ENCODE measurements at regions not wholly inside any gene's neighbourhood (a gene's known extent, or its start where the extent isn't known, plus 50 kb on each side); places are given as distances from the start of the nearest gene placed in this dataset.
A peak's percentile ranks its signal among the peaks of the same experiment; 100 is the strongest.

DNA sequence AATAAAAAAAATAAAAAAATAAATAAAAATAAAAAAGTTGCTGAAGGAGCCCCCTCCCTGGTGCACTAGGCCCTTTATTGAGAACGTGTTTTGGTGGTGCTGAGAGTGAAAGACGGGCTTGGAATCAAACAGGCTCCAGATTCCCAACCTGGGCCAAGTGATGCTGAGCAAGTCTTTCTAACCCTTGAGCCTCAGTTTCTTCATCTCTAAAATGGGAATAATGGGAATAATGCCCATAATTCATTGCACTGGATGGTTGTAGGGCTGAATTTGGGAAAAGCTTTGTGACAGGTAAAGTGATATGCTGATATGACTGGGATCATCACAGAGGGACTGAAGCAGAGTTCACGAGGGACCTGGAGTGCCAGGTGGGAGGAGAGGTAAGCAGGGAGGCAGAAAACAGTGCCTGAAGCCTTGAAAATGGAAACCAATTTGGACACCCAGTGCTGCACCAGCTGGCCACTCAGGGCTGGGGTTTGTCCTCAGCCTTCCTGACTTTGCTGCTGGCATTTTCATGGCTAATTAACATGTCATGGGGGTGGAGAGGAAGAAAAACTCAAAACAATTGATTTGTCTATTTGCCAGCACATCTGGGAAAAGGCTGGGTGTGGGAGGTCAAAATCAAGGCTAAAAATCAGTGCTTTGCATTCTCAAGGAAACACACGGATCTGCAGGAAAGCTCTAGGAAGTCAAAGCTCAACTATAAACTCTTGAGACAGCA, 241.3 kb downstream of the LOXHD1 start:
- no peak for DNase-seq

DNA sequence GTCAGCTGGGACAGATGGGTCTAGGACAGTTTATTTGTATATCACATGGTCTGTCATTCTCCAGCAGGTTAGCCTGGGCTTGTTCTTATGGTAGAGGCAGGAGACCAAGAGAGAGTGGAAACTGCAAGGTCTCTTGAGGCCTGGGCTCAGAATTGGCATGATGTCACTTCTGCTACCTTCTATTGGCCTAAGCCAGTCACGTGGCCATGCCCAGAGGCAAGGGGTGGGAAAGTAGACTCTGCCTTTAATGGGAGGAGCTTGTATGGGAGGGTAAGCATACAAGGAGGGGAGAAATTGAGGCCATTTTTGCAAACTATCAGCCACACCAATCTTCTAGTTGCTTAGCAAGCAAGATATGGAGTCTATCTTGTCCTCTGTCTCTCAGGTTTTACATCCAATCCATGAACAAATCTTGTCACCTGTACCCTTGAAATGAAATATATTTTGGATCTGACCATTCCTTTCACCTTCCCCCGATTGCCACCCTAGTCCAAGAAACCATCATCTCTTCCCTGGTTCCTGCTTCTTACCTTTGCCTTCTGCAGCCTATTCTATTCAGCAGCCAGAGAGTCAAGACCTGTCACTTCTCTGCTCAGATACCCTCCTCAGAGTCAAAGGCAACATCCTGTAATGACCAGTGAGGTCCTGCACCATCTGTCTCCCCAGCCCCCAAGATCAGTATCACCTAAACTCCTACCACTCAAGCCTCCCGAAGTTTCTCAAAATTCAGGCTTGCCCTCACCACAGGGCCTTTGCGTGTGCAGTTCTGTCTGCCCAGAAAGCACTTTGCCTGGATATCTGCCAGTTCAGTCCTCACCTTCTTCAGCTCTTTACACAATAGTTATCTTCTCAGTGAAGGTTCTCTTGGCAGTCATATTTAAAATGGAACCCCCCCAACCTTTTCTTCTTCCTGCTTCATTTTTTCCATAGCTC, 240.0 kb downstream of the LOXHD1 start:
- no peak for DNase-seq

DNA sequence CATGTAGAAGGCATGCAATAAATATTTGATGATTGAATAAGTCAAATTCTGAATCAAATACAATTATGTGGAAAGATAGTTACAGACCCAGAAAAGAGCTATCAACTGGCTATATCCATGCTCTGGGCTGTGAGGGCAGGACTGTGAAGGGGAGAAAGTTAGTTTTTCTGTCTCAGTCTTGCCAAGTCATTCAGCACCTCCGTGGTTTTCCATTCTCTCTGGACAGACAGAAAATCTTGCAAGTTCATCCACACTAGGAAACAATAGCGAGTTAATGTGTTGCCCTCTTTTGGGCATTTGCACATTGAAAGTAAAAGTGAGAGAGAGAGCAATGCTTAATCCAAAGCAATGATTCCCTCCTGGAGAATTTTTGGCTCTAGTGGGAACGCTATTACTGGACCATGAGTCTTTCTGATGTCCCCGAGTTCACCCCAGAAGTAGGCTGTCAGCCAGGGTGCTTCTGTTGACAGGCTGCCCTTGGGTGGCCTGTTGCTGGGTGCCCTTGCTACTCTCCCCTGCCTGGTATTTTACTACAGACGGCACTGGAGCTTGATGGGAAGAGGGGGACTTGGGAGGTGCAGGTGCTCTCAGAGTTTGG, 238.3 kb downstream of the LOXHD1 start:
- DNase-seq = no peak

DNA sequence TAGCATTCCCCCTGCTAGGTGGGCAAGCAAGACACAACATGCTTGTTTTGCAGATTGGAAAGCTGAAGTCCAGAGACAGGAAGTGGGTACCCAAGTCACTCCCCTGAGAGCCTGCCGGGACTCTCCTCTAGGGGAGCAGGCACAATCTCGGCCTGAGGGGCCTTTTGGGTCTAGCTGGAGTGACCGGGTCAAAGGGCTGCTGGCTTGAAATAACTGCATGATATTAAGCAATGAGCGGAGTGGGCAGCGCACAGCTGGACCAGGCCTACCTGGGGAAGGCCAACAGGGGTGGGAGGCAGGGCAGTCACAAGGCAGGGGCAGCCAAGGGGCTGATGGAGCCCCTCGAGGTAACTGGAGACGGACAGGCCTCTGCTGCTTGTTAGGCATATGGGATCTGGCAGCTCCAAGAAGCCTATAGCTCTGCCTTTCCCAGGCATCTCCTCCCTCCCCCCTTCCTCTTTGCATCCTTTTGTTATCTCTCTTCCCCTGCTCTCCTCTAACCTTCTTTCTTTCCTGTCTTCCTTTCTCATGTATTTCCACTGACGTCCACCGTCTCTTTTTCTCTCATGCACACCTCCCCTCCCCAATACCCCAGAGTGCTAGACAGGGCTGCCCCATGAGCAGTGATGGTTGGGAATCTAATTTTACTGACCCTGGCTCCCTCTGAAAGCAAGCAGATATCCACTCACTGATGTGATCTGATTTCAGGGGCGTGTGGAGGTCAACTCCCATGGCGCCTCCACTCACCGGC, 237.5 kb downstream of the LOXHD1 start:
- peak; percentile 19 for DNase-seq

DNA sequence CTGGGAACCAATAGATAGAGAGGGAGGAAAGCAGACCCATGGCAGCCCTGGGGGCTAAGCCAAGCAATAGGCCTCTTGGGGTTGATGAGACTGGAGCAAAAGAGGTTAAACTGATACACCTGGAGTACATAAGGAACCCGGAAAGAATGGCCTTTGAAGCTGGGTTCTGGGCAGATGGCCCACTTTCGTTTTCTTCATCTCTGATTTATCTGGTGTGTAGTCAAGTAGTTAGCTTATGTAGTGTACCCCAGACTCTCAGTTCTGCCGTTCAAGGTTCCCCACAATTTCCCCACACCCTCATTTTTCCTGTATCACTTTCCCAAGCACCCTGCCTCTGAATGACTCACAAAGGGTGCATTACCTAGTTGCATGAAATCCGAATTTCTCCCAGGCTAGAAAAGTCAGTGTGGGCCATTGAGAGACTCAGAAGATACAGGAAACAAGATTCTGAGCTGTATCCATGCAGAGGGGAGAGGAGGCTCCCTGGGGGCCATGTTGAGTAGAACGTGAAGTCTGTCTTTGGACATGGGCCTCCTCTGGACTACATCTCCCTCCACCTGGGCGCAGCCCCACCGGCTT, 235.0 kb downstream of the LOXHD1 start:
- DNase-seq = peak; percentile 6

DNA sequence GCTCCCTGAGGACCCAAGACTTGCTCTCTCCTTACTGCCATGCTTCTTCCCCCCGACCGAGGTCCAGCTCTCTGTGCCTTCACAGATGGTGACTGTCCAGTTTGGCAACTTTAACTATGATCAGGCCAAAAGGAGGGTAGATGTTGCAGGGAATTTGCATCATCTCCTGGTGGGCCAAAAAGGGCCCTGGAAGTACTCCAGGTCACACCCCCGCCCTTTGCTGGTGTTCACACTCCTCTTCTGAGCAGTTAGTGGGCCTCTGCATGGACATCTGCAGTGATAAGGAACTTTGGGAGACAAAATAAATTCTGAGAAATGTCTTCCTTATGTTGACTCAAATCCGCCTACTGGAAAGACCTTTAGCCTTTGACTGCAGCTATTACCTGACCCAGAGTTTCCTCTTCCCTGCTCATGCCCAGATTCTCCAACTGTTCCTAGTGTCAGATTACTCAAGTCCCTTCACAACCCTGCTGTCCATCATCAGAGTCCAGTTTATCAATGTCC, 234.4 kb downstream of the LOXHD1 start:
- DNase-seq = peak; percentile 12

DNA sequence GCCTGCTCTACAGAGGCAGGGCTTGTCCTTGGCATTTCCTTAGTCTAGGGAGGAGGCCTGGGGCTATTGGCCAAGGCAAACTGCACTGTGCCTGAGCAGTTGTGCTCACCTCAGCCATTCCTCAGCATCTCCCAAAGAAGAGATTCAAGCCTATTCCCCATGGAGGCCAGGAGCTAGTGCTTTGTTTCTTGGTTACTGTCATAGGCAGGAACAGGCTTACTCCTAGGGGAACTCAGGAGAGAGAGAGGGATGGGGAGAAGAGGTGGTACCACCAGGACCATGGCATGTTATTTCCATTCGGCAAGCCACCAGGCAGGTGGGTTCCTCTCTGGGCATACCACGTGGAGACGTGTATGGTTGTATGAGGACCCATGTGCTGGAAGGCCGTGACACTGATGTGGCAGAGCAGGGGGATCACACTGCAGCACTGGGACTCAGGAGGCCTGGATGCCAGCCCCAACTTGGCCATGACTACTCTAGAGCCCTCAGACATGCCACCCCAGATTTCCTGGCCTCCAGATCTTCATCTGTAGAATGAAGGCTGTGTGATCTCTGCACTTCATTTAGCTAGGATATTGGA, 233.7 kb downstream of the LOXHD1 start:
- peak; percentile 5 for DNase-seq

DNA sequence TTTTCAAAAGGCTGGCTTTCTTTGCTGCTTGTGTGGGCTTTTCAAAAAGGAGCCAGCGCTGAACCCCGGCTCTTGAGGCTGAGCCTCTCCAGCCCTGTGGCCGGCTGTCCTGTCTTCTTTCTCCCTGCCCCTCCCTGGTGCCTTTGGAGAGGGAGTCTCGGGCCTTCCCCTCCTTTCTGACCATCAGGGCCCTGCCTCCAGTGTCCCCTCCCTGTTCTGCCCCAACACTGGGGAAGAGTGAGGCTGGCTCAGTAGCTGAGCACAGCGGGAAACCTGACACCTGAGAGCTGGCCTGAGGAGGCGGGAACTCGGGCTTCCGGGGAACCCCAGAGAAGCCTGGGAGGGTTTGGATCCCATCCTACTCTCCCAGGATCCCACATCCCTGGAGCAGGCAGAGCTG, 232.1 kb downstream of the LOXHD1 start:
- DNase-seq = no peak

GRCh38 chr18:46425511-46425910, 231.5 kb downstream of the LOXHD1 start:
- DNase-seq = peak; percentile 7

DNA sequence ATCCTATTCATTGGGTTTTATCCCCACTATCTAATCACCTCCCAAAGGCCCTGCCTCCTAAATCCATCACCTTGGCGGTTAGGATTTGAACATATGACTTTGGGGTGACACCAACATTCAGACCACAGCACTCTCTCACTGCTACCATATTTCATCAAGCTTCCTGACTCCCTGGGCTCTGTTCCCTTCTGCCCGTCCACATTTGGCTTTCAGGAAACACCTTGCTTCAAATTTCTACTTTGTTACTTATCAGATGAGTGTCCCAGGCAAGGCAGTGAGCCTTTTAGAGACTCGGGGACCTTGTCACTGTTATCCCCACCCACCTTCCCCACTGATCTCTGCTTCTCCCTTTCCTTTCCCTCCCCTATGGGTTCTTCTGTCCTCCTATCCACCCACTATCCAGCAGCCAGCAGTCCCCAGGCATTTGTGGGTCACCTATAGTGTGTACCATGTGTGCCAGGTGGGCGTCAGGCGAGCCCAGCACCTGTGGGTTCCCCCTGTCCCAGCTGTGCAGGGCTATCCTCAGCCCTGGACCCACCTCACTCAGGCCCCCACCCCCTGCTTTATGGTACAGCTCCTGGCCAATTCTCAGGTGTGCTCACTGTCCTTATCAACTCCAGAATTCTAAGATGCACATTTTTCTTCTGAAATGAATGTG, 230.9 kb downstream of the LOXHD1 start:
- peak; percentile 3 for DNase-seq

DNA sequence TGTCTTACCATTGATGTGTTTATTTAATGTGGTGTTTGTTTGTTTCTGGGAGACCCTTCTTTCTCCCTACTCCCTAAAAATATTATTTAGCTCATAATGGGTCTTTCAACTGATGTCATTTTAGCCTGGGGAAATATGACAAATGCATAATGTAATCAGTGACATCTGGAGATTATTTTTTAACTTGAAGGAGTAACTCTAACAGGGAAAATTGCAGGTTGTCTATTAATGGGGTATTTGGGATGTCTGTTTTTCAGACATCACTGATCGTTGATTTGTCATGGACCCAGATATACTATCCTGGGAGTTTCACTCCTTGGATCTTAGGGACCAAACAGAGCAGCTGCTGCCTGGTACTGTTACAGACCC, 230.4 kb downstream of the LOXHD1 start:
- no peak for DNase-seq

Measured in right hindlimb (tissue), 1 donor.